SIG-M5 treated with dmso at 0.1 percent for 504 hours (cell line): ENCODE measurements at regions not wholly inside any gene's neighbourhood (a gene's known extent, or its start where the extent isn't known, plus 50 kb on each side); places are given as distances from the start of the nearest gene placed in this dataset.

Experiments used
- DNase-seq: peaks from one replicate; lab custom pipeline; 2025; ENCODE audit not compliant: unreplicated experiment; lab: John Stamatoyannopoulos, UW

DNA sequence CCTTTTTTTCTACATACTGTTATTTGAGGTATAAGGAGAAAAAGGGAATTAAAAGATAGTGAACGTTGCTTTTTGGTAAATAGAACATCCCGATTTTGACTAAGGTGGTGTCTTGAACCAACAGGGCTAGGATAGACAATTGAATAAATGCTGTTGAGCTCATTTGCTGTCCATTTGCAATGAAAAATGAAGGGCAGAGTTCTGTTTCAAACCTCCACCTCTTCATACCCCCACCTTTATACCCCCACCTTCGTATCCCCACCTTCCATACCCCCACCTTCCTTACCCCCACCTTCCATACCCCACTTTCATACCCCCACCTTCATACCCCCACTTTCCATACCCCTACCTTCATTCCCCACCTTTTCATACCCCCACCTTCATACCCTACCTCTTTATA, 93.4 kb upstream of the NAA20 start:
- DNase-seq: no peak

DNA sequence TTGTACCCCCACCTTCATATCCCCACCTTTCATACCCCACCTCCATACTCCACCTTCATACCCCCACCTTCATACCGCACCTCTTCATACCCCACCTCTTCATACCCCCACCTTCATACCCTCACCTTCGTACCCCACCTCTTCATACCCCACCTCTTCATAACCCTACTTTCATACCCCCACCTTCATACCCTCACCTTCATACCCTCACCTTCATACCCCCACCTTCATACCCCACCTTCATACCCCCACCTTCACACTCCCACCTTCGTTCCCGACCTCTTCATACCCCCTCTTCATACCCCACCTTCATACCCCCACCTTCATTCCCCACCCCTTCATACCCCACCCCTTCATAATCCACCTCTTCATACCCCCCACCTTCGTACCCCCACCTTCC, 92.9 kb upstream of the NAA20 start:
- DNase-seq: no peak

DNA sequence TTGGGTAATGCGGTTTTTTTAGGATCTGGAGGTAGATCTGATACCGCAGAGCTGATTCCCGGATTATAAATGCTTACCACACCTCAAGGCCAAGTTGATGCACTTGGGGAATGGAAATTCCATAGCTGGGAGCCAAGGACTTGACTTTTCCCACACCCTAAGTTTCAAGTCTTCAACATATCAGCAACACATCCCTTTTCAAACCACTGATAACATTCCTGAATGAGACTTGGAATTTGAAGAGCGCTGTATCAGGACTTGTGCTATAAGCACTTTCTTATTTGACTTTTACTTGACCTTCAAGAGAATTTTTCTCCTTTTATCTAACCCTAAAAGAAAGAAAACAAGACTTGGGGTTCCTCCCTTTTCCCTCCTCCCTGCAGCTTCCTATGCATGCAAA, 90.6 kb upstream of the NAA20 start:
- no peak for DNase-seq

DNA sequence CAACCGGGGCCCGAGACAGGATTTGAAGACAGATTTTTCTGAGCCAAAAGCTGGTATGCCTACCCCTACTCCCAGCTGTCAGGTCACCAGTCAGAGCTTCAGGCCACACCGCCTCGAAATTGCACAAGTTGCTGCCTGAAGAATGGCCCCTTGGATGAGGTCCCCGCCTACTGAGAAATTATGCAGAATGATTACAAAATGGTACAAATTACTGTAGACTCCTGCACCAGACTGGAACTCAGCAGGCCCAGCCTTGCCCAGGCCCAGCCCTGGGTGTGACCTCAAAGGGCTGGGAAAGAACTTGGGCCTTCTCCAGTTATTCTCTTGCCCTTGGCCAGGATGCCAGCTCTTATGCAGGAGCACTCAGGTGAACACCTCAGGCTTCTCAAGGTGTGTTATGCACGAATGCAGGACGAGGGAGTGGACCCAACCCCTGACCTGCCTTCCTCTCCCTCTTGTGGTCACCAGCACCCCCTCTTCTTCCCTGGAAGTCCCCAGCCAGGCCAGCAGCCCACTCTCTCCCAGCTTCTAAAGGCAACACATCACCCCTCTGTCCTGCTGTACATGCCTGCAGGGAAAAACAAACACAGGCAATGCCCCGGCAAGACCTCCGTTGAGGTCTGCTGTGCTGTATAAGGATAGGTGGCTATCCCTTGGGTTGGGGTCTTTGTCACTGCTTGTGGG, 88.7 kb upstream of the NAA20 start:
- DNase-seq: peak; percentile 42

DNA sequence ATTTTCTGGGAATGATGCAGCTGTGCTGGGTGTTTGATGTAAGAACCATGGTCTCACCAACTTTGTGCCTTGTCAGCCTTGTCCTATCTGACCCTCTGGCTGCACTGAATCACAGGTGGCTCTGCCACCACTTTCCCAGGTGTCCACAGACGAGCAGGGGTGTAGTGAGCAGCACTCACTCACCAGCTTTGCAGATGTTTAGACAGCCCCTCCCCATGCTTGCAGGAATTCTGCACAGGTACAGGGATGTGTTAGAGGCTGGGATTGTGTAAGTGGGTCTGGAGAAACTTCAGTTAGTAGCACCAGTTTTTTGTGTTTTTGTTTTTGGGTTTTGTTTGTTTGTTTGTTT, 88.2 kb upstream of the NAA20 start:
- DNase-seq: no peak

GRCh38 chr20:19929481-19930145, 87.5 kb upstream of the NAA20 start:
- no peak for DNase-seq

- no peak for DNase-seq
Measured at GRCh38 chr20:19930426-19930825, 86.7 kb upstream of the NAA20 start.

GRCh38 chr20:19932170-19932667, 84.9 kb upstream of the NAA20 start:
- no peak for DNase-seq

- DNase-seq: peak; percentile 95
Measured at GRCh38 chr20:19934792-19935491, 82.2 kb upstream of the NAA20 start.

- DNase-seq: no peak
Measured at GRCh38 chr20:19935842-19936241, 81.3 kb upstream of the NAA20 start.

GRCh38 chr20:19936466-19937200, 80.5 kb upstream of the NAA20 start:
- DNase-seq: no peak

- DNase-seq: no peak
Measured at GRCh38 chr20:19937218-19937617, 79.9 kb upstream of the NAA20 start.

- no peak for DNase-seq
Measured at GRCh38 chr20:19937651-19938420, 79.3 kb upstream of the NAA20 start.

DNA sequence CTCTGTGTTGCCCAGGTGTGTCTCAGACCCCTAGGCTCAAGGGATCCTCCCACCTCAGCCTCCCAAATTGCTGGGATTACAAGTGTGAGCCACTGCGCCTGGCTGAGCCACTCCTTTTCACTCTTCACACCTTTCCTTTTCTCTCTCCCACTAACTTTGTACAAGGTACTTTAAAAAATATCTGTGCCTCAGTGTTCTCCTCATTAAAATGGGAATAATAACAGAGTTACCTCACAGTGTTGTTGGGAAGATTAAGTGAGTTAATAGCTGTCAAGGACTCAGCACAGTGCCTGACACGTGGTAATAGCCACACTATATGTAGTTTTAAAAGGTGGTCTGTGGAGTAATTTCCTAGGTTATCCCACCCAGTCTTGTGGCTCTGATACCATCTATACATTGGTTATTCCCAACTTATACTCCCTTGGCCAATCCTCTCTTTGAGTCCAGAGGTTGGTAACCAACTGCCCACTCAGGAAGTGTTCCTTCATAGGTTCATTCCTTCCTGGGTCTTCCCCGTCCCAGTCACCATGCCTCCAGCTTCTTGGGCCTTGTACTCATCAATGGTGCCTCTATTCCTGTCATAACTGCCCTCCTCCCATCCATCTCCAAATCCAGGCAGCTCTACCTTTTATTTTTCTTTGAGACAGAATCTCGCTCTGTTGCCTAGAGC, 78.6 kb upstream of the NAA20 start:
- no peak for DNase-seq

DNA sequence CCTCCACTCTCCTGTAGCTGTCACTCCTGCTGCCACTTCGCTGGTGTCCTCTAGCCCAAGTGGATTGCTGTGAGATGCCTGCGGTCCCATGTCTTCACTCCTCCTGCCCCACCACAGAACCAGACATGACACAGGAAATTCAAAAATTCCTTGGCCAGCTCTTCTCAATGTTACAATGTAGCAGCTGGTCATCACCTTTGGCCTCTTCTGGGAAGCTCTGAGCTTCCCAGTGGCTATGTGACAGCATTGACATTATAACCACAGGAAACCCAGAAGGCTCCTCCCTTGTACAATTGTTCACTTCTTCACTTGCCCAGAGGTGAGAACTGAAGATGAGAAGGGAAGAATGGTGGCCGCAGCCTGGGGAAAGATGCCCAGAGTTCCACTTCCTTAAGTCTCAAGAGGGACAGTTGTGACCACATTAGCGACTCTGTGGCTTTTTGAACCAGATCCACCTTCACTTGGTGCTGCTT, 76.1 kb upstream of the NAA20 start:
- DNase-seq: peak; percentile 11

DNA sequence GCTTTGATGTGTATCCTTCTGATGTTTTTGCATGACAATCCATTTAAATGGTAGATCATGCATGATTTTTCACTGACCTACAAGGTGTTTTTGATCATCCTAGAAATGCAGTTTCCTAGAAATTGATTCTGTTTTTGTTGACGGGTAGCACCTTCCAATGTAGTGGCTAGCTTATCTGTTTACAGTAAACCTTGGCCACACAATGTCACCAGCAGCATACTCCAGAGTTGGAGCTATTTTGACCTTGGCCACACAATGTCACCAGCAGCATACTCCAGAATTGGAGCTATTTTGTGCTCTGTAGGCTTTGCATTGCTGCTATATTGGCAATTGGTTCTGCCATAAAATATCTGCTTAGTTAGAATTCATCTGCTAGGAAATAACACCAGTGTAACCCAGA, 74.6 kb upstream of the NAA20 start:
- no peak for DNase-seq

DNA sequence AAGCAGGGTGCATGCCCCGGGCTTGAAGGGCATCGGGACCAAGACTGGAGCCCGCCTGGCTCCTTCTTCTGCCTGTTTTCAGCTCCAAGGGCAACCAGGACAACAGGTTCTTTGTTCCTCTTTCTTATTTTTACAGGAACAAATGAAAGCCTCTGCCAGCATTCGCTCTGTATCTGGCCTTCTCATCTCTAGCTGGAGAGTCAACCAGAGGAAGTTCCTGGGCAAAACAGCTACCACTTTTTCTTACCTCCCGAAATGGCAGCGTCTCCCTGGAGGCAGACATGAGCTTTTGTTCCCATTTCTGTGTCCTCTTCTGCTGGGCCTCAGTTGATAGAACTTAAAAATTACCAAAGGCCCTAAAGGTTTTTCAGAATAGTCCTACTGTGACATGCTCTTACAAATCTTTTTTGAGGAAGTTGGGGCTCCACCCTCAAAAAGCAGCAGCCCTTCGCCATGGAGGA, 74.1 kb upstream of the NAA20 start:
- DNase-seq: peak; percentile 76

DNA sequence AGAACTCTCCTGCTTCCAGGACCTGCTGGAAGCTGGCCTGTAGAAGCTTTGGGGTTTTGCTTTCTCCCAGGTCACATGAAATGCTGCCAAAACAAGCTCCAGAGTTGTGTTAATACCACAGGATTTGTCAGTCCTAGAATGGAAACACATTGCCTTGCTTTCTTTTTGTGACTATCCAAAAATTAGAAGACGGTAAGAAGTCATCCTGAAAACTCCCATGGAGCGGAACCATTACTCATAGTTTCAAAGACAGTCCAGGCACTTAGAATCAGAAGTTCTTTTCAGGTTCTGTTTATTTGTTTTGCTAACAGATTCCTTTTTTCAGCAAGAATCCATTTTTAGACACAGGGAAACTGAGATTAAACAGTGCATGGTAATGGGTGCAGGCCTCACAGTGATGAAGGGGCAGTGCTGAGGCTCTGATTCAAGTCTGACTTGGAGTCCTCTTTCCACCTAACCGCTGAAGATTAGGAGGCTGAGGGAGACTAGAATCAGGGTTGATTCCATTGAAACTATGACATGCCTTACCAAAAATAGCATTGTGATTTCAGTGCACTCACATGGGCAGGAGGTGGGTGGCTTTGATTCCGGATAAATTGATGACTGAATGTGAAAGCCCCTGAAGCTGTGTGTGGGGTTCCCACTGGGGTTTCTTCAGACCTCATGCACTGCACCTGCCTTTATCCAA, 72.2 kb upstream of the NAA20 start:
- DNase-seq: no peak
